ENCODE measurements at regions not wholly inside any gene's neighbourhood (a gene's known extent, or its start where the extent isn't known, plus 50 kb on each side); places are given as distances from the start of the nearest gene placed in this dataset.

- peak in 1 of 2 donors; percentile 23 for DNase-seq
- Histone ChIP-seq H3K4me1 (no peaks in the 10 kb centered on the region), H3K27me3 (no peaks in the 10 kb centered on the region), H3K27ac (no peak overlapping the region), H3K36me3 (no peaks in the 10 kb centered on the region), H3K9me3 (peaks cover 8 to 22% (median 15%) of the 10 kb centered on the region in 3 donors), H3K4me3 (no peak overlapping the region)
- intact Hi-C loops (cut with DNase I; ENCODE audit: low total_unique reads), result no loop called here
- no peak for TF ChIP-seq CTCF (IDR thresholded peaks at IDR 0.05)
These were observed 239.5 kb downstream of the C16orf95 start for GRCh38 chr16:87077750-87078127.

- Histone ChIP-seq H3K27me3 (no peaks in the 10 kb centered on the region), H3K36me3 (no peaks in the 10 kb centered on the region), H3K27ac (no peak overlapping the region), H3K9me3 (peaks cover 8 to 29% (median 15%) of the 10 kb centered on the region in 3 donors), H3K4me3 (no peak overlapping the region), H3K4me1 (no peaks in the 10 kb centered on the region)
- DNase-seq, result no peak
- intact Hi-C loops (cut with DNase I; ENCODE audit: low total_unique reads), result no loop called here
- TF ChIP-seq CTCF (IDR thresholded peaks at IDR 0.05), result no peak
These were observed 236.5 kb downstream of the C16orf95 start for GRCh38 chr16:87080571-87081167.

DNA sequence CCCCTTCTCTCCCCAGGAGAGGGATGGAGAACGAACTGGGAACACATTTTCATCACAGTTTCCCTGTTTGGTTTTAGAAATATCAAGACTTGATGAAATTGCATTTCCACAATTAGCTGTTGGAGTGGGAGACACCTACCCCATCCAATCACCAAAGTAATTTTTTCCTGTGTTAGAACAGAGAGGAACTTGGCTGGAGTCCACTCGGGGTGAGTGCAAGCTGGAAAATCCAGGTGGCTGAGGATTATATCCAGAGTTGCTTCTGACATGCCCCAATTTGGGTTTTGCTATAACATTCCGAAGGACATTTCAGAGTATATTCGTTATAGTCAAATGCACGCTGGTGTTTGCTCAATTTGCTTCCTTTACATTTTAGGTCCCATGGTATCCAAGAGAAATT, 231.8 kb downstream of the C16orf95 start:
- H3K4me1 ChIP-seq, result no peaks in the 10 kb centered on the region
- intact Hi-C loops (cut with DNase I; ENCODE audit: low total_unique reads), result no loop called here
- no peak overlapping the region for H3K4me3 ChIP-seq

DNA sequence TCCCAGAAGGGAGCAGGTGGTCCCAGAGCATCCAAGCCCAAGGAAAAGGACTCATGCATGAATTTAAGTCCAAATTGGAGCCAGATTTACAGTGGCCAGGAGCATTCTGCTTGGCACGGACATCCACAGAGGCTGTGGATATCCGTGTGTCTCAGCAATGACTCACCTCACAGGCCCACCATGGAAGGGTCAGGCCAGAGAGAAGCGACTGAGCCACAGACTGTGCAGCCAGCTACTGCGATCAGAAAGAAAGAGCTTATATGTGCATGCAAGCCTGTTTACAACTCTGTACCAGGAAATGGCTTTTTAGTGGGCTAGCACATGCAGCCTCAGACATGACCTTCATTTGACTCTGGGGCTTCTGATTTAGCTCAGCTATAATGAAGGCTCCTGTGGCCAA, 231.0 kb downstream of the C16orf95 start:
- H3K27ac ChIP-seq, result no peak overlapping the region
- no peak overlapping the region for H3K4me3 ChIP-seq
- intact Hi-C loops (cut with DNase I; ENCODE audit: low total_unique reads), result no loop called here
- no peaks in the 10 kb centered on the region for H3K27me3 ChIP-seq
- H3K36me3 ChIP-seq, result no peaks in the 10 kb centered on the region
- H3K9me3 ChIP-seq, result peaks cover 0 to 18% (median 8%) of the 10 kb centered on the region in 3 donors
- TF ChIP-seq CTCF (IDR thresholded peaks at IDR 0.05), result no peak
- DNase-seq, result no peak
- no peaks in the 10 kb centered on the region for H3K4me1 ChIP-seq

More for the DNA sequence above, 231.8 kb downstream of the C16orf95 start:
- H3K27me3 ChIP-seq, result no peaks in the 10 kb centered on the region
- peaks cover 3 to 25% (median 15%) of the 10 kb centered on the region in 3 donors for H3K9me3 ChIP-seq
- TF ChIP-seq CTCF (IDR thresholded peaks at IDR 0.05), result no peak
- no peaks in the 10 kb centered on the region for H3K36me3 ChIP-seq
- no peak overlapping the region for H3K27ac ChIP-seq
- no peak for DNase-seq

- H3K4me3 ChIP-seq, result no peak overlapping the region
- intact Hi-C loops (cut with DNase I; ENCODE audit: low total_unique reads), result no loop called here
- DNase-seq, result no peak
- H3K27me3 ChIP-seq, result no peaks in the 10 kb centered on the region
- H3K9me3 ChIP-seq, result peaks cover 0 to 14% (median 4%) of the 10 kb centered on the region in 3 donors
- no peaks in the 10 kb centered on the region for H3K4me1 ChIP-seq
- no peak overlapping the region for H3K27ac ChIP-seq
- no peak for TF ChIP-seq CTCF (IDR thresholded peaks at IDR 0.05)
- no peaks in the 10 kb centered on the region for H3K36me3 ChIP-seq
These were observed 230.6 kb downstream of the C16orf95 start for GRCh38 chr16:87086575-87086974.

DNA sequence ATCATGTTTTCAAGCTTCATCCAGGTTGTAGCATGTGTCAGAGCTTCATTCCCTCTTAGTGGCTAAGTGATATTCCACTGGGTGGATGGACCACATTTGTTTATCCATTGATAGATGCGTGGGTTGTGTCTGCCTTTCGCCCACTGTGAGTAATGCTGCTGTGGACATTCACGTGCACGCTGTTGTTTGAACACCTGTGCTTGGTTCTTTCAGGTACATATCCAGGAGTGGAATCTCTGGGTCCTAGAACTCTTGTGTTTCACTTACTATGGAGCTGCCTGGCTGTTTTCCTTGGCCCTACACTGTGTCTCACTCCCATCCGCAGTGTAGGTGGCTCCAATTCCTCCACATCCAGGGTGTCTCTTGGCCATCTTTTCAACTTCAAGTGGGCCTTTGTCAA, 224.2 kb downstream of the C16orf95 start:
- Histone ChIP-seq H3K27ac (no peak overlapping the region), H3K27me3 (peaks cover 0 to 18% of the 10 kb centered on the region in 2 donors), H3K9me3 (no peaks in the 10 kb centered on the region), H3K36me3 (no peaks in the 10 kb centered on the region), H3K4me1 (no peaks in the 10 kb centered on the region), H3K4me3 (no peak overlapping the region)
- no peak for DNase-seq
- intact Hi-C loops (cut with DNase I; ENCODE audit: low total_unique reads), result no loop called here
- no peak for TF ChIP-seq CTCF (IDR thresholded peaks at IDR 0.05)
